ENCODE measurements at regions not wholly inside any gene's neighbourhood (a gene's known extent, or its start where the extent isn't known, plus 50 kb on each side); places are given as distances from the start of the nearest gene placed in this dataset.

DNA sequence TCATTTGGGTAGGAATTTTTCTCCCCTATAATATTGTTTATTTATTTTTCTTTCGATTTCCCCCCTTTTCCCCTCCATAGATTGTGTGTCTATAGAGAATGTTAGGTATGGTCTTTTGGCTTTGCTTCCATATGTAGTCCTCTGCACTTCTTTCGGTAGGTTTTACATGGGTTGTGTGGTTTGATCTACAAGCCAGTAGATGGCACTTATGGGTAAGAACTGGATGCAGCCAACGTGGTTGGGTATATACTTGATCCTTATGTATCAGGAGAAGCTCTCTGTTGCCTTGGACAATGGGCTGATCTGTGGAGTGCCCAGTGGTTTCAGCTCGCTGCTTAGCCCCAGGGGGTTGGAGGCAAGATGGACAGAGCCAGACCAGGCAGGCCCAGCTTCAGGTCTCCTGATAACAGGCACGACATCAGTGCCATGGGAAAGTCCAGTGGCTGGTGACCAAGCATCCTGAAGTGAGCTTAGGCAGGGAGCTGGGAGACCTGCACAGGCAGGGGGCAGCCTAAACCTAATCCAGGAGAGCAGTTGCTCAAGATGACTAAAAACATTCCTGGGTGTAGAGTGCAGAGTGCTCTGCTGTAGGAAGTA is 488.3 kb downstream of the CCDC85A start:
- H2BK20ac ChIP-seq (ENCODE audit: low read depth, low read length, poor library complexity, severe bottlenecking): no peak overlapping the region
- no peak overlapping the region for H2BK12ac ChIP-seq (ENCODE audit: insufficient read length, low read depth, low read length)
- no peak overlapping the region for H3K4me2 ChIP-seq (ENCODE audit: insufficient read depth, insufficient read length, low read length)
- H4K91ac ChIP-seq (ENCODE audit: insufficient read length, low read depth, low read length): no peak overlapping the region
- H3K56ac ChIP-seq (ENCODE audit: insufficient read length, low read depth, low read length): no peak overlapping the region
- H3K36me3 Mint-ChIP-seq (ENCODE audit: insufficient read depth in 1 of 3, low read depth in 3 of 3): peaks cover 0 to 15% (median 3%) of the 10 kb centered on the region in 3 experiments; a peak in 5 of 7 replicates
- H3K14ac ChIP-seq (ENCODE audit: insufficient read depth, low read length): no peak overlapping the region
- H3K9ac ChIP-seq (ENCODE audit: extremely low read depth, insufficient read length, low read length): no peak overlapping the region
- H3K9me3 ChIP-seq (ENCODE audit: control insufficient read depth, low read depth, low read length): peaks cover 15% of the 10 kb centered on the region
- TF ChIP-seq CTCF (conservative IDR thresholded peaks at IDR 0.05): no peak; the same call in 2 of the 3 replicates
- peaks cover 18 to 22% of the 10 kb centered on the region in 2 experiments for H3K9me3 Mint-ChIP-seq
- no peaks in the 10 kb centered on the region for H3K4me1 Mint-ChIP-seq
- no peak overlapping the region for H2BK120ac ChIP-seq (ENCODE audit: low read depth, low read length, poor library complexity, severe bottlenecking)
- no CpG with 5 or more reads among the region's 5 CpGs for WGBS (ENCODE audit: extremely low coverage, insufficient read length, low lambda C conversion rate)
- H2BK5ac ChIP-seq (ENCODE audit: insufficient read length, low read length): no peak overlapping the region
- no peak overlapping the region for H2BK15ac ChIP-seq (ENCODE audit: low read depth, low read length)
- H3K23ac ChIP-seq (ENCODE audit: insufficient read length, low read depth, low read length): no peak overlapping the region
- no peaks in the 10 kb centered on the region for H3K79me2 ChIP-seq (ENCODE audit: insufficient read depth, low read length)
- H3K4me1 ChIP-seq (ENCODE audit: insufficient read depth, low read length): no peaks in the 10 kb centered on the region
- H4K5ac ChIP-seq (ENCODE audit: insufficient read length, low read depth, low read length): no peak overlapping the region
- no peaks in the 10 kb centered on the region for H3K27me3 ChIP-seq (ENCODE audit: insufficient read depth, low read length)
- peak; percentile 27 for DNase-seq
- peaks cover 3% of the 10 kb centered on the region for H3K23me2 ChIP-seq (ENCODE audit: insufficient read length, low read depth, low read length, poor library complexity, severe bottlenecking)
- 0 out of 2 replicates have a peak, but pooled peaks cover 2% of the 10 kb centered on the region for H3K27me3 Mint-ChIP-seq (ENCODE audit: low read depth)
- no peak overlapping the region for H2AFZ ChIP-seq (ENCODE audit: low read length)
- no peaks in the 10 kb centered on the region for H4K20me1 ChIP-seq (ENCODE audit: control insufficient read depth, insufficient read depth, insufficient read length)
- no peak overlapping the region for H3K27ac ChIP-seq (ENCODE audit: insufficient read length, low read depth, low read length)
- no peak overlapping the region for H3K27ac Mint-ChIP-seq
- H3K4ac ChIP-seq (ENCODE audit: low read depth, low read length): no peak overlapping the region
- H3T11ph ChIP-seq (ENCODE audit: low read length): no peak overlapping the region
- no peak overlapping the region for H2AK5ac ChIP-seq (ENCODE audit: insufficient read length, low read length)
- no peak overlapping the region for H3K4me3 Mint-ChIP-seq
- no peak overlapping the region for H4K8ac ChIP-seq (replicated peaks; ENCODE audit: insufficient read length, low read depth, low read length)
- H3K18ac ChIP-seq (ENCODE audit: insufficient read length, low read depth, low read length): no peak overlapping the region
- no peaks in the 10 kb centered on the region for H3K79me1 ChIP-seq (ENCODE audit: insufficient read depth, low read depth, low read length, poor library complexity, severe bottlenecking)

Data from H9 (cell line).